ENCODE measurements at regions not wholly inside any gene's neighbourhood (a gene's known extent, or its start where the extent isn't known, plus 50 kb on each side); places are given as distances from the start of the nearest gene placed in this dataset.
"Not testable (repeated sequence)": the region's sequence is repeated elsewhere in the genome, so short reads cannot be mapped to it uniquely, and the experiment has no call there.

GRCh38 chr10:8852546-8852945 lies 798.1 kb downstream of the GATA3 start:
- TF ChIP-seq CTCF (IDR thresholded peaks at IDR 0.05; ENCODE audit: low read depth, low read length, missing control alignments), result no peak
- DNase-seq (ENCODE audit: extremely low read depth, low read depth), result no peak

GRCh38 chr10:8853048-8853447 lies 798.6 kb downstream of the GATA3 start:
- no peak for TF ChIP-seq CTCF (IDR thresholded peaks at IDR 0.05; ENCODE audit: low read depth, low read length, missing control alignments)
- DNase-seq (ENCODE audit: extremely low read depth, low read depth), result no peak
- no peak overlapping the region for H3K4me3 ChIP-seq (replicated peaks; ENCODE audit: low read depth, low read length)

More at GRCh38 chr10:8852546-8852945, 798.1 kb downstream of the GATA3 start:
- H3K4me3 ChIP-seq (replicated peaks; ENCODE audit: low read depth, low read length), result no peak overlapping the region

GRCh38 chr10:8868924-8869323 lies 814.4 kb downstream of the GATA3 start:
- not testable (repeated sequence) for H3K4me3 ChIP-seq (replicated peaks; ENCODE audit: low read depth, low read length)

GRCh38 chr10:8873310-8873709 lies 818.8 kb downstream of the GATA3 start:
- no peak for DNase-seq (ENCODE audit: extremely low read depth, low read depth)
- H3K4me3 ChIP-seq (replicated peaks; ENCODE audit: low read depth, low read length), result no peak overlapping the region
- TF ChIP-seq CTCF (IDR thresholded peaks at IDR 0.05; ENCODE audit: low read depth, low read length, missing control alignments), result no peak

More at GRCh38 chr10:8868924-8869323, 814.4 kb downstream of the GATA3 start:
- DNase-seq (ENCODE audit: extremely low read depth, low read depth), result not testable (repeated sequence)

- no peak for DNase-seq (ENCODE audit: extremely low read depth, low read depth)
- TF ChIP-seq CTCF (IDR thresholded peaks at IDR 0.05; ENCODE audit: low read depth, low read length, missing control alignments), result no peak
- H3K4me3 ChIP-seq (replicated peaks; ENCODE audit: low read depth, low read length), result no peak overlapping the region
These were observed 819.8 kb downstream of the GATA3 start for GRCh38 chr10:8874268-8874667.

- TF ChIP-seq CTCF (IDR thresholded peaks at IDR 0.05; ENCODE audit: low read depth, low read length, missing control alignments), result no peak
- DNase-seq (ENCODE audit: extremely low read depth, low read depth), result no peak
These were observed 820.5 kb downstream of the GATA3 start for GRCh38 chr10:8874972-8875371.

GRCh38 chr10:8876171-8876570 lies 821.7 kb downstream of the GATA3 start:
- H3K4me3 ChIP-seq (replicated peaks; ENCODE audit: low read depth, low read length), result no peak overlapping the region
- DNase-seq (ENCODE audit: extremely low read depth, low read depth), result no peak
- TF ChIP-seq CTCF (IDR thresholded peaks at IDR 0.05; ENCODE audit: low read depth, low read length, missing control alignments), result no peak

More at GRCh38 chr10:8874972-8875371, 820.5 kb downstream of the GATA3 start:
- H3K4me3 ChIP-seq (replicated peaks; ENCODE audit: low read depth, low read length), result no peak overlapping the region
